GM19467 (cell line): ENCODE measurements at regions not wholly inside any gene's neighbourhood (a gene's known extent, or its start where the extent isn't known, plus 50 kb on each side); places are given as distances from the start of the nearest gene placed in this dataset.
"Not testable (repeated sequence)": the region's sequence is repeated elsewhere in the genome, so short reads cannot be mapped to it uniquely, and the experiment has no call there.

Experiments used
- ATAC-seq: cut with Tn5 transposase; IDR thresholded peaks from one replicate; pipeline ENCODE4 v1.9.1; 2021; ENCODE audit warnings: mild to moderate bottlenecking, moderate library complexity; ENCODE audit not compliant: unreplicated experiment

- ATAC-seq, result no peak
Observed at GRCh38 chr7:19958309-19958896, 185.0 kb upstream of the TMEM196 start.

GRCh38 chr7:19957664-19958063 lies 184.2 kb upstream of the TMEM196 start:
- ATAC-seq, result no peak

GRCh38 chr7:19954166-19954565 lies 180.7 kb upstream of the TMEM196 start:
- not testable (repeated sequence) for ATAC-seq

GRCh38 chr7:19953411-19953810 lies 180.0 kb upstream of the TMEM196 start:
- ATAC-seq, result not testable (repeated sequence)

- no peak for ATAC-seq
Observed at GRCh38 chr7:19948160-19948559, 174.7 kb upstream of the TMEM196 start.

- ATAC-seq, result no peak
Observed at GRCh38 chr7:19944363-19945120, 171.1 kb upstream of the TMEM196 start.

GRCh38 chr7:19939746-19940145 lies 166.3 kb upstream of the TMEM196 start:
- no peak for ATAC-seq

GRCh38 chr7:19932549-19933249 lies 159.3 kb upstream of the TMEM196 start:
- no peak for ATAC-seq

- no peak for ATAC-seq
Observed at GRCh38 chr7:19930851-19931250, 157.4 kb upstream of the TMEM196 start.

GRCh38 chr7:19930051-19930450 lies 156.6 kb upstream of the TMEM196 start:
- ATAC-seq, result no peak

- peak; percentile 95 for ATAC-seq
Observed at GRCh38 chr7:19928247-19928646, 154.8 kb upstream of the TMEM196 start.

GRCh38 chr7:19920705-19921104 lies 147.3 kb upstream of the TMEM196 start:
- ATAC-seq, result no peak

GRCh38 chr7:19920166-19920565 lies 146.7 kb upstream of the TMEM196 start:
- no peak for ATAC-seq

- no peak for ATAC-seq
Observed at GRCh38 chr7:19919261-19920095, 146.1 kb upstream of the TMEM196 start.

GRCh38 chr7:19916046-19916445 lies 142.6 kb upstream of the TMEM196 start:
- no peak for ATAC-seq

GRCh38 chr7:19915596-19915995 lies 142.2 kb upstream of the TMEM196 start:
- ATAC-seq, result no peak

- ATAC-seq, result no peak
Observed at GRCh38 chr7:19914866-19915265, 141.4 kb upstream of the TMEM196 start.

GRCh38 chr7:19900118-19900517 lies 126.7 kb upstream of the TMEM196 start:
- no peak for ATAC-seq

GRCh38 chr7:19899529-19899928 lies 126.1 kb upstream of the TMEM196 start:
- ATAC-seq, result no peak

GRCh38 chr7:19882893-19883292 lies 109.5 kb upstream of the TMEM196 start:
- not testable (repeated sequence) for ATAC-seq

- no peak for ATAC-seq
Observed at GRCh38 chr7:19872094-19872493, 98.7 kb upstream of the TMEM196 start.
